ENCODE measurements at regions not wholly inside any gene's neighbourhood (a gene's known extent, or its start where the extent isn't known, plus 50 kb on each side); places are given as distances from the start of the nearest gene placed in this dataset.
"Not testable (repeated sequence)": the region's sequence is repeated elsewhere in the genome, so short reads cannot be mapped to it uniquely, and the experiment has no call there.

GRCh38 chr9:80994892-80995291, 694.5 kb downstream of the TLE1 start:
- DNase-seq (ENCODE audit: low read depth, low spot score) (no peak), ATAC-seq (no peak), FAIRE-seq (no peak)
- in situ Hi-C loops (cut with MboI), result no loop called here
- Histone ChIP-seq H3K27me3 (replicated peaks in 1 of 2; ENCODE audit: control insufficient read depth in 2 of 2, insufficient read depth in 2 of 2, low read length in 1 of 2) (no peaks in the 10 kb centered on the region), H3K9ac (ENCODE audit: control insufficient read depth, insufficient read depth, low read length) (no peak overlapping the region), H3K4me3 (no peak overlapping the region), H3K27ac (ENCODE audit: control insufficient read depth, insufficient read depth) (no peak overlapping the region), H3K36me3 (ENCODE audit: control insufficient read depth in 2 of 2, insufficient read depth in 2 of 2, low read length in 1 of 2) (no peaks in the 10 kb centered on the region), H3K4me1 (ENCODE audit: control insufficient read depth, insufficient read depth, low read length) (no peaks in the 10 kb centered on the region), H3K9me3 (replicated peaks; ENCODE audit: control insufficient read depth, insufficient read depth, low read length) (no peaks in the 10 kb centered on the region), H4K20me1 (ENCODE audit: control insufficient read depth, insufficient read depth) (no peaks in the 10 kb centered on the region), H2AFZ (ENCODE audit: control insufficient read depth, low read depth, low read length) (no peak overlapping the region), H3K4me2 (ENCODE audit: control insufficient read depth, insufficient read depth) (no peak overlapping the region), H3K79me2 (ENCODE audit: control insufficient read depth, insufficient read depth, low read length) (no peaks in the 10 kb centered on the region)
- no TSS peak for BruUV-seq (replicated peaks)
- POLR2A ChIA-PET, result no interaction called here
- 21% methylated on average over 4 of the region's 4 CpGs for WGBS (ENCODE audit: insufficient coverage, insufficient replicate concordance, low lambda C conversion rate, missing lambda C conversion rate)
- SMC1A ChIA-PET (ENCODE audit: uncharacterized antibody, unreplicated experiment), result no interaction called here
- intact Hi-C loops (cut with micrococcal nuclease; ENCODE audit: unreplicated experiment), result no loop called here
- TF ChIP-seq CBX5 (IDR thresholded peaks at IDR 0.05; ENCODE audit: low read depth) (no peak), ETV6 (conservative IDR thresholded peaks at IDR 0.05 in 1 of 2, IDR thresholded peaks at IDR 0.05 in 1 of 2; ENCODE audit: borderline replicate concordance in 1 of 2, low read depth in 1 of 2) (no peak), DPF2 (IDR thresholded peaks at IDR 0.05) (no peak), ZNF687 (IDR thresholded peaks at IDR 0.05) (no peak), TCF3 (IDR thresholded peaks at IDR 0.05; ENCODE audit: borderline replicate concordance, insufficient read depth, low read depth, low read length) (no peak)
- CTCF ChIA-PET, result no interaction called here
- RAD21 ChIA-PET (ENCODE audit: unreplicated experiment), result no interaction called here

- H2AFZ ChIP-seq (ENCODE audit: control insufficient read depth, low read depth, low read length); intact Hi-C loops (cut with micrococcal nuclease; ENCODE audit: unreplicated experiment); DNase-seq (ENCODE audit: low read depth, low spot score); H3K27me3 ChIP-seq (replicated peaks in 1 of 2; ENCODE audit: control insufficient read depth in 2 of 2, insufficient read depth in 2 of 2, low read length in 1 of 2); RAD21 ChIA-PET (ENCODE audit: unreplicated experiment); H3K4me3 ChIP-seq; H3K9ac ChIP-seq (ENCODE audit: control insufficient read depth, insufficient read depth, low read length); H4K20me1 ChIP-seq (ENCODE audit: control insufficient read depth, insufficient read depth); H3K27ac ChIP-seq (ENCODE audit: control insufficient read depth, insufficient read depth); ATAC-seq; in situ Hi-C loops (cut with MboI); H3K9me3 ChIP-seq (replicated peaks; ENCODE audit: control insufficient read depth, insufficient read depth, low read length); BruUV-seq (replicated peaks); SMC1A ChIA-PET (ENCODE audit: uncharacterized antibody, unreplicated experiment); FAIRE-seq; H3K4me2 ChIP-seq (ENCODE audit: control insufficient read depth, insufficient read depth); H3K36me3 ChIP-seq (ENCODE audit: control insufficient read depth in 2 of 2, insufficient read depth in 2 of 2, low read length in 1 of 2); CTCF ChIA-PET; POLR2A ChIA-PET; H3K79me2 ChIP-seq (ENCODE audit: control insufficient read depth, insufficient read depth, low read length); H3K4me1 ChIP-seq (ENCODE audit: control insufficient read depth, insufficient read depth, low read length): not testable (repeated sequence)
- 35% methylated on average over 9 of the region's 10 CpGs for WGBS (ENCODE audit: insufficient coverage, insufficient replicate concordance, low lambda C conversion rate, missing lambda C conversion rate)
These were observed 703.8 kb downstream of the TLE1 start for GRCh38 chr9:80985595-80985994.

Measured in GM12878 (cell line).